Gastrocnemius medialis (tissue), 4 donors: ENCODE measurements at regions not wholly inside any gene's neighbourhood (a gene's known extent, or its start where the extent isn't known, plus 50 kb on each side); places are given as distances from the start of the nearest gene placed in this dataset.

ENCODE experiments used
- ATAC-seq, 2 donors: fragments of 150-250 bp; one replicate each; pipeline ENCODE4 v1.9.1; 2016
- DNase-seq, 2 donors: peaks; one replicate each; pipeline ENCODE4 v3.0.0-alpha.2; 2019
- H3K27ac ChIP-seq, 4 donors: fragments of 200-600 bp; sonication (generic); 1 replicate in 1 of 4; 2 replicates in 3 of 4; pipeline ENCODE4 v1.5.1; 2016 to 2018; ENCODE audit warnings: mild to moderate bottlenecking in 2 of 4, moderate library complexity in 1 of 4
- H3K27me3 ChIP-seq, 3 donors: fragments of 200-600 bp; sonication (generic) in 2 of 3; 1 replicate in 1 of 3; 2 replicates in 2 of 3; pipeline versions ENCODE4 v1.5.1 to v1.6.0; 2016 to 2019; ENCODE audit warnings: mild to moderate bottlenecking in 1 of 3, moderate library complexity in 1 of 3
- H3K36me3 ChIP-seq, 2 donors: fragments of 200-600 bp; sonication (generic) in 1 of 2; one replicate each; pipeline ENCODE4 v1.5.1; 2017 to 2018
- H3K4me1 ChIP-seq, 2 donors: fragments of 200-600 bp; sonication (generic) in 1 of 2; one replicate each; pipeline ENCODE4 v1.5.1; 2016 to 2017; ENCODE audit warnings: mild to moderate bottlenecking in 2 of 2
- H3K4me3 ChIP-seq, 4 donors: fragments of 200-600 bp; sonication (generic) in 3 of 4; 1 replicate in 1 of 4; 2 replicates in 3 of 4; pipeline ENCODE4 v1.5.1; 2016 to 2019; ENCODE audit warnings: mild to moderate bottlenecking in 2 of 4
- H3K9me3 ChIP-seq, 3 donors: fragments of 200-600 bp; sonication (generic) in 2 of 3; 1 replicate in 1 of 3; 2 replicates in 2 of 3; pipeline ENCODE4 v1.5.1; 2016 to 2019
- POLR2A ChIP-seq, 2 donors: fragments of 450-650 bp; IDR thresholded peaks; one replicate each; pipeline ENCODE4 v1.6.1; 2017; ENCODE audit warnings: antibody characterized with exemption in 2 of 2, mild to moderate bottlenecking in 2 of 2, moderate library complexity in 2 of 2
- in situ Hi-C, 4 donors: fragments of 200-750 bp; cut with MboI; loops; one replicate each; pipeline versions ENCODE4 v1.15.0 to v1.8.0; 2017; ENCODE audit warnings: low sequenced_read_pairs in 4 of 4
- intact Hi-C: fragments of 100-400 bp; cut with DNase I; formaldehyde crosslinking; loops from one replicate; pipeline ENCODE4 v1.15.1; 2023; ENCODE audit warnings: low total_unique reads
- TF ChIP-seq, protein P1 (sequence below), 5 experiments: fragments of 450-650 bp in 3 of 5; fragments of 200-600 bp in 2 of 5; sonication (generic) in 2 of 5; IDR thresholded peaks in 4 of 5; conservative IDR thresholded peaks in 1 of 5; 1 replicate in 4 of 5; 2 replicates in 1 of 5; pipeline ENCODE4 v1.5.1; 2016 to 2019; ENCODE audit warnings: antibody characterized with exemption in 5 of 5, mild to moderate bottlenecking in 3 of 5, moderate library complexity in 3 of 5

DNA sequence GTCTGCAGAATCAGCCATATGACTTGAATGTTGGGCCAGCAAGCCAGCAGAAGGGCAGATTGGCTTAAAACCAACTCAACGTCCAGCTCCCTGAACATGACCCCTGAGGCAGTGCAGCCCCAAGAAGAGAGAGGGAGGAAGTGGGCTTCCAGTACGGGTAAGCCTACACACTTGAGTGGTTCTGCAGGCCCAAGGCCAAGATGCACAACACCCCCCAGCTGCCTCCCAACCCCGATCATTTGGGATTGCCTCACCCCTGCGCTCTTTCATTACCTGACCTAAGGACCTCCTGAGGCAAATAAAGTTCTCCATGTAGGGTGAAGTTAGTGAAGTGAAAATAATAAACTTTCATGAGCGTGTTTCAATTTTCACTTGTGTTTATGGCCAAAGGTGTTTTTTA is 536.0 kb downstream of the TNS1 start:
- in situ Hi-C loops: no loop called here
- no peak for DNase-seq
- Histone ChIP-seq H3K27me3 (no peaks in the 10 kb centered on the region), H3K4me1 (peaks cover 0 to 3% of the 10 kb centered on the region in 2 donors), H3K27ac (no peak overlapping the region), H3K4me3 (no peak overlapping the region), H3K9me3 (no peaks in the 10 kb centered on the region), H3K36me3 (no peaks in the 10 kb centered on the region)
- intact Hi-C loops: no loop called here
- ATAC-seq: no peak
- TF ChIP-seq, protein P1, sequence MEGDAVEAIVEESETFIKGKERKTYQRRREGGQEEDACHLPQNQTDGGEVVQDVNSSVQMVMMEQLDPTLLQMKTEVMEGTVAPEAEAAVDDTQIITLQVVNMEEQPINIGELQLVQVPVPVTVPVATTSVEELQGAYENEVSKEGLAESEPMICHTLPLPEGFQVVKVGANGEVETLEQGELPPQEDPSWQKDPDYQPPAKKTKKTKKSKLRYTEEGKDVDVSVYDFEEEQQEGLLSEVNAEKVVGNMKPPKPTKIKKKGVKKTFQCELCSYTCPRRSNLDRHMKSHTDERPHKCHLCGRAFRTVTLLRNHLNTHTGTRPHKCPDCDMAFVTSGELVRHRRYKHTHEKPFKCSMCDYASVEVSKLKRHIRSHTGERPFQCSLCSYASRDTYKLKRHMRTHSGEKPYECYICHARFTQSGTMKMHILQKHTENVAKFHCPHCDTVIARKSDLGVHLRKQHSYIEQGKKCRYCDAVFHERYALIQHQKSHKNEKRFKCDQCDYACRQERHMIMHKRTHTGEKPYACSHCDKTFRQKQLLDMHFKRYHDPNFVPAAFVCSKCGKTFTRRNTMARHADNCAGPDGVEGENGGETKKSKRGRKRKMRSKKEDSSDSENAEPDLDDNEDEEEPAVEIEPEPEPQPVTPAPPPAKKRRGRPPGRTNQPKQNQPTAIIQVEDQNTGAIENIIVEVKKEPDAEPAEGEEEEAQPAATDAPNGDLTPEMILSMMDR (IDR thresholded peaks at IDR 0.05 in 4 of 5, conservative IDR thresholded peaks at IDR 0.05 in 1 of 5): no peak
- no peak for TF ChIP-seq POLR2A (IDR thresholded peaks at IDR 0.05)

DNA sequence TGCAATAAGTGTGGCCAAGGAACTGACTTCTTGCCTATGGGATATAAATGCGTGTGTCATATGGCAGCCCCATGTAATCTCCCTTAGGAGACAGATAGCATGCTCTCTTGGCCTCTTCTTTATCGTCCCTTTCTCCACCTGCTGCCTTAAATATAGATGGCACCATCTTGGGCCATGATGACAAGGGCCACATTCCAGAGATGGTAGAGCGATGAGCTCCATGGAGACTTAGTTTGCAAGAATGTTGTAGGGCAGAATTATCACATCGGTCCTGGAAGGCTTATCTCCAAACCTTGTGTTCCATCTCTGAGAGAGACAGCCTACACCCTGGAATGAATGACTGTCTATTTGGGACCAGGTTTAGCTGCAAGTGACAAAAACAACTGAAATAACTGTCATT is 536.7 kb downstream of the TNS1 start:
- intact Hi-C loops (no loop called here), in situ Hi-C loops (no loop called here)
- no peaks in the 10 kb centered on the region for H3K36me3 ChIP-seq
- no peak for ATAC-seq
- no peak overlapping the region for H3K27ac ChIP-seq
- no peak for DNase-seq
- H3K27me3 ChIP-seq: no peaks in the 10 kb centered on the region
- TF ChIP-seq, protein P1 (IDR thresholded peaks at IDR 0.05 in 4 of 5, conservative IDR thresholded peaks at IDR 0.05 in 1 of 5): no peak
- no peak for TF ChIP-seq POLR2A (IDR thresholded peaks at IDR 0.05)
- H3K4me3 ChIP-seq: no peak overlapping the region
- H3K4me1 ChIP-seq: peaks cover 0 to 3% of the 10 kb centered on the region in 2 donors
- no peaks in the 10 kb centered on the region for H3K9me3 ChIP-seq

GRCh38 chr2:217465100-217465499 is 537.7 kb downstream of the TNS1 start:
- peaks cover 0 to 3% of the 10 kb centered on the region in 2 donors for H3K4me1 ChIP-seq
- DNase-seq (no peak), ATAC-seq (no peak)
- H3K36me3 ChIP-seq: no peaks in the 10 kb centered on the region
- TF ChIP-seq, protein P1 (IDR thresholded peaks at IDR 0.05 in 4 of 5, conservative IDR thresholded peaks at IDR 0.05 in 1 of 5): no peak
- no peak for TF ChIP-seq POLR2A (IDR thresholded peaks at IDR 0.05)
- in situ Hi-C loops (no loop called here), intact Hi-C loops (no loop called here)
- no peak overlapping the region for H3K27ac ChIP-seq
- no peaks in the 10 kb centered on the region for H3K9me3 ChIP-seq
- H3K27me3 ChIP-seq: no peaks in the 10 kb centered on the region
- H3K4me3 ChIP-seq: no peak overlapping the region

- Histone ChIP-seq H3K27ac (no peak overlapping the region), H3K27me3 (no peaks in the 10 kb centered on the region), H3K9me3 (no peaks in the 10 kb centered on the region), H3K4me3 (no peak overlapping the region), H3K36me3 (no peaks in the 10 kb centered on the region), H3K4me1 (peaks cover 0 to 3% of the 10 kb centered on the region in 2 donors)
- intact Hi-C loops: no loop called here
- in situ Hi-C loops: no loop called here
- TF ChIP-seq, protein P1 (IDR thresholded peaks at IDR 0.05 in 4 of 5, conservative IDR thresholded peaks at IDR 0.05 in 1 of 5): no peak
- TF ChIP-seq POLR2A (IDR thresholded peaks at IDR 0.05): no peak
- DNase-seq: no peak
- ATAC-seq: no peak
Measured at GRCh38 chr2:217463402-217464075, 539.3 kb downstream of the TNS1 start.

DNA sequence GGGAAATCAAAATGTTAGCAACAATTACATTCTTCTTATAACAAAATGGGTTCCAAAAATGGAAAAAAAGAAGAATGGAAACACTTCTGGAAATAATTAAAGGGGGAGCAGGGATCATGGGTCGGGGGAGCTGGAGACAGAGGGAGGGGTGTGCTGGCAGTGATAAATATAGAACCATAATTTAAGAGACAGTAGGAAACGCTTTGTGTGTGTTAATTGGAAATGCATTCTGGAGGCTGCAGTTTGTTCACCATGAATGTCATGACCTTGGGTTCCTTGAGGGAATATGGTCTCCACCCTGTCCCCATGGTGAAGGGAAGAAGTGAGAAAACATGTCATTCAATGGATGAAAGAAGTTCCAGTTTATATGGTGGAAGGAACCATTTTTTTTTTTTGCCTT is 540.7 kb downstream of the TNS1 start:
- Histone ChIP-seq H3K9me3 (no peaks in the 10 kb centered on the region), H3K27ac (no peak overlapping the region), H3K36me3 (no peaks in the 10 kb centered on the region), H3K4me3 (no peak overlapping the region), H3K4me1 (peaks cover 0 to 3% of the 10 kb centered on the region in 2 donors), H3K27me3 (no peaks in the 10 kb centered on the region)
- TF ChIP-seq POLR2A (IDR thresholded peaks at IDR 0.05): no peak
- TF ChIP-seq, protein P1 (IDR thresholded peaks at IDR 0.05 in 4 of 5, conservative IDR thresholded peaks at IDR 0.05 in 1 of 5): no peak
- DNase-seq (no peak), ATAC-seq (no peak)
- in situ Hi-C loops (no loop called here), intact Hi-C loops (no loop called here)
